Activated T-cell treated with anti-CD3 and anti-CD28 coated beads for 48 hours (primary cell): ENCODE measurements at regions not wholly inside any gene's neighbourhood (a gene's known extent, or its start where the extent isn't known, plus 50 kb on each side); places are given as distances from the start of the nearest gene placed in this dataset.
"Not testable (repeated sequence)": the region's sequence is repeated elsewhere in the genome, so short reads cannot be mapped to it uniquely, and the experiment has no call there.

Source experiments
- DNase-seq: peaks from one replicate; pipeline ENCODE4 v3.0.0-alpha.2; 2020; ENCODE audit warnings: low read depth

- DNase-seq, result no peak
These were observed 97.9 kb upstream of the RGS1 start for GRCh38 chr1:192477630-192478029.

- DNase-seq, result no peak
These were observed 89.7 kb upstream of the RGS1 start for GRCh38 chr1:192485692-192486436.

GRCh38 chr1:192488058-192488457 is 87.5 kb upstream of the RGS1 start:
- no peak for DNase-seq

DNA sequence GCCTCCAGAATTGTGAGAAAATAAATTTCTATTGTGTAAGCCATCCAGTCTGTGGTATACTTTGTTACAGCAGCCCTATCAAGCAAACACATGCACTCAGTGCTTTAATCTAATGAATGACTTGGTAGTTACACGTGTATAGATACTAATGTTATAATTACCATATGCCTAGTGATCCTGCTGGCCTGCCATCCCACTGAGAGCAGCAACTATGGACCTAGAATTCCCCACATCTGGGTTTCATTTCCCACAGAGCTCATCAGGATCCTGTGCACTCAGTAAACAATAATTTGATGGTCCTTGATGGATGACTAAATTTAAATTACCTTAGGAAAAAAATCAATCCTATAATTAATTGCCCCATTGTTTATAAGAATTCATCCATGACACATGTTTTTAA is 86.5 kb upstream of the RGS1 start:
- no peak for DNase-seq

DNA sequence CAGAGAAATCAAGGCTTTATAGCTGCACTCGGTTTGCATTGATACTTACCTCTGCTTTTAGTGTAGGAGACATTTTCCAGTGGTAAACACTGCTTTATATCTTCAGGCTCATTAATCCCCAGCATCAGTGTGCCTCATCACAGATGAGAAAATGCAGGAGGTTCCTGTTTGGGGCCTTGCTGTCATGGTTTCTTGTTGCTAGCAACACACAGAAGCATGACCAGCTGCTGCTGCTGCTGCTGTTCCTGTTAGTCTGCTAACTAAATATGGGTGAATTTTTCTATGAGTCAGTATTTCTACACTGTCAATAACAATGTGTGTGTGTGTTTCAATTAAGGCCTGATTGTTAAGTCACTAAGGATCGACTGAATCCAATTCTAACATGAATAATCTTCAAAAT is 85.8 kb upstream of the RGS1 start:
- DNase-seq, result no peak

DNA sequence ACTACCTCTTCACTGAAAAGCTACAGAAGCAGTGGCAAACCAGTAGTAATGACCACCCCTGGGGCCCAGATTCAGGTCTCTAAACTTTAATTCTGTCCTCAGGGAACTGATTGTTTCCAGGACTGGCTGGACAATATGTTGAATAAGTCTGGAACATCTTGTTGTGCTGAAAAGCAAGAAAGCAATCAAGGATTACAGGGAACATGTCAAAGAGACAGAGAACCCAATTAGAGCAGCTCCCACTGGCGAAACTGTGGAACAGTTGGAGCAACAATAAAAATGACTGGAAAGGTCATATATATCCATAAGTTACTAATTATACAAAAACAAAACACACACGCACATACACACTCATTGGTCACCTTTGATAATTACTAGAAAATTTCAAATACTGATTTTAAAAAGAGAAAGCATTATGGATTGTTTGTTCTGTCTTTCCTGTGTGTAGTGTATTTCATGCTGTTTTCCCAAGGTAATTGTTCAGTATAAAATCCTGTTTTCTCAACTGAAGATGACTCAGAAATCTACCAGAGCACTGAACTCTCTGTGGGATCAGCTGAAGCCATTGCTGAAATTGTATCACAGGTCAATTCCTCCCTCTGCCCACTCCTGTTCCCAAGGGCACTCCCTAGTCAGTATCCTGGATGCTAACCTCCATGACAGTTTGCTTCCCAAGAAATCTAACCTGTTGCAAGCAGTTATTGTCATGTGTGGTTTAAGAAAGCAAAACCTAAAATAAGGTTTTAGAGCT is 83.6 kb upstream of the RGS1 start:
- DNase-seq, result no peak

GRCh38 chr1:192493584-192493983 is 82.0 kb upstream of the RGS1 start:
- DNase-seq, result no peak

- no peak for DNase-seq
These were observed 79.1 kb upstream of the RGS1 start for GRCh38 chr1:192496369-192497056.

GRCh38 chr1:192497214-192497794 is 78.3 kb upstream of the RGS1 start:
- DNase-seq, result no peak

DNA sequence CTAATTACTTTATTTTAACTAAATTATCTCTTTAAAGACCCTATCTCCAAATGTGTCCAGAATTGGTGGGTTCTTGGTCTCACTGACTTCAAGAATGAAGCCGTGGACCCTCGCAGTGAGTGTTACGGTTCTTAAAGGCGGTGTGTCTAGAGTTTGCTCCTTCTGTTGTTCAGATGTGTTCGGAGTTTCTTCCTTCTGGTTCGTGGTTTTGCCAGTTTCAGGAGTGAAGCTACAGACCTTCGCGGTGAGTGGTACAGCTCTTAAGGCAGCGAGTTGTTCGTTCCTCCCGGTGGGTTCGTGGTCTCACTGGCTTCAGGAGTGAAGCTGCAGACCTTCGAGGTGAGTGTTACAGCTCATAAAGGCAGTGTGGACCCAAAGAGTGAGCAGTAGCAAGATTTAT is 77.5 kb upstream of the RGS1 start:
- DNase-seq, result not testable (repeated sequence)

GRCh38 chr1:192499061-192499581 is 76.5 kb upstream of the RGS1 start:
- not testable (repeated sequence) for DNase-seq

- DNase-seq, result not testable (repeated sequence)
These were observed 75.0 kb upstream of the RGS1 start for GRCh38 chr1:192500541-192500940.

DNA sequence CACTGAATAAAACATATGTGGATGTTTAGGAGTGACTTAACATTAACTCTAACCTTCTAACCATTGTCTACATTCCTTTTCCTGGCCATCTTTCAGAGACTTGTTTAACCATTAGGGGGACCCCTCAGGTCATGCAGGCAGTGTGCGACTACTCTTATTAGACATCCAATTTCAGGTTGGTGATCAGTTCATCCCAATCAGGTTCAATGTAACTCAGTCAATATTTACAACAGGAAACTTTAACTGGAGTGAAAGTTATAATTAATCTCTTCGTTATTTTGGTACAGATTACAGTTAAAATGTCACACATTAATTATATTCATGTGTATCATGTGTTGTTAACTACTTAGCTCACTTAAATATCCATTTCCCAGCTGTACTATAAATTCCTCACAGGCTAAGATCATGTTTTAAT is 68.8 kb upstream of the RGS1 start:
- no peak for DNase-seq

DNA sequence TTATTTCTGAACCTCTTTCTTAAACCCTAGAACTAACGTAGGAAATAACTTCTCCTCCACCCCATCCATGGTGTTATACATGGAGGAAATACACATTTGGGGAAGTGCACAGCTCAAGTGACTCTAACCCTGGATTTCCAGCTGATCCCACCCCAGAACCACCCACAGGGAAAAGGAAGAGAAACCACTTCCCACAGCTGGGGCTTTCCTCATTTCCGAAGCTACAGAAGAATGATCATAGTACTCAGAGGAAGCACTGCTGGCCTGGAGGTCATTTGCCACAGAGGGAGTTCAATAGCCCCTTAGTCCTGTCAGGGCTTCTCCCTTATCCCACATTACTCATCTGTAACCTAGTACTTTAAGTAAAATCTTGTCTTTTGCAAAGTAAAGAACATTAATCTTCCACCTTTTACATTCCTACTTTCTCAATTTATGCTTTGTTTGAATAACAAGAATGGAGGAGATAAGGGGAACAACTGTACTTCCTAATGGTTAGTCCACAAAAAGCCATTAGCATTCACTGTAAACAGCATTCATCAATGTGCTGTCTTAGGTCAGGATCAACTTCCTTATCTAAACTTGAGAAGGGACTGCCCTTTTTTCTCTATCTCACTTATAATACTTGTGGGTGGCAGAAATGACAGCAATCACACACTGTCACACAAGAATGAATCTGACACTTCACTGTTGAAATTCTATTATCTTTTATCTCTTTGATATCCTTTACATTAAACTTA is 63.0 kb upstream of the RGS1 start:
- DNase-seq, result no peak

DNA sequence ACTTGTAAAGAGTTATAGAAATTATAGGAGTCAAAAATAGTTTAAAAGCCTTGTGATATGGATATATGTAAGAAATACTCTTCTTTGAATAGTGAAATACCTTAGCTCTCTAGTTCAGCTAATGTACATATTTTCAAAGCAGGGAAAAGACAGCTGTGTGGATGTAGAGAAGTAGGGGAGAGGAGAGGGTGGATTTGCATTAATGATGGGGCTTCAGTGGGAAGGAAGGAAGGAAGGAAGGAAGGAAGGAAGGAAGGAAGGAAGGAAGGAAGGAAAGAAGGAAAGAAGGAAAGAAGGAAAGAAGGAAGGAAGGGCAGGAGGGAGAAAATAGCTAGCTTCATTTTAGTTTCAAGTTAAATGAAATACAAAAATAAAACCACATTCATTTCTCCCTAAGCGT is 62.4 kb upstream of the RGS1 start:
- DNase-seq, result no peak

GRCh38 chr1:192513697-192514096 is 61.9 kb upstream of the RGS1 start:
- no peak for DNase-seq

- DNase-seq, result peak; percentile 11
These were observed 58.7 kb upstream of the RGS1 start for GRCh38 chr1:192516776-192517297.

GRCh38 chr1:192517716-192518355 is 57.7 kb upstream of the RGS1 start:
- DNase-seq, result not testable (repeated sequence)

DNA sequence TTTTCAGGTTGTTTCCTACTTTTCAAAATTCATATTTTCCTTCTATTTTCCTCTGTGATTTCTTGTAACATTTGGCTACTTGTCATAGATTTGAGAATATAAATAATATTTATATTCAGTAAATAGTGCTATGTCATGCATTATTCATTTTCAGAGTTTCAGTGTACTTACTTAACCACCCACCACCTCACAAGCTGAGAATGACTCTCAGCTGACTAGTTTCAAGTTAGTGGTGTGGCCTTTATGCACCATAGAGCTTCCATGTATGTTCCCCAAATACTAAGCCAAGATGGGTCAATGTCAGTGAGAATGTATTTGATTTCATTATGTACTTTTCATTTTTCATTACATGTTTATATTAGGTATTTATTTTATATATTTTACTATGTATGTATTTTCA is 56.9 kb upstream of the RGS1 start:
- no peak for DNase-seq

DNA sequence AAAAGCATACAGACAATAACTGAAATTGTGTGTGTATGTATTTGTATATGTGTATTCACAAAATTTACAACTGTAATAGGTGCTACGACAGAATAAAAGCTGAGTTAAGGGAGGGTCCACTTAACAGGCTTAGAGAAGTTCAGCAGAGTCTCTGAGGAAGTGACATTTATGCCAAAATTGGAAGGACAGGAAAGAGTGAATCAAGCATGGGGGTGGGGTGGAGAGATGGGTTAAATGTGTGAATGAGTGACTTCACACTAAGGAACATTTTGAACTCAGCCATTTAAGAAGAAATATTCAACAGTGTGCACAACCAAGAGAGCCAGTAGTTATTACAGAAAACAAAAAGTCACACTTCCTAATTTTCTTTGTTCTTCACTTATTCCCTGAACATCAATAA is 53.8 kb upstream of the RGS1 start:
- DNase-seq, result no peak

DNA sequence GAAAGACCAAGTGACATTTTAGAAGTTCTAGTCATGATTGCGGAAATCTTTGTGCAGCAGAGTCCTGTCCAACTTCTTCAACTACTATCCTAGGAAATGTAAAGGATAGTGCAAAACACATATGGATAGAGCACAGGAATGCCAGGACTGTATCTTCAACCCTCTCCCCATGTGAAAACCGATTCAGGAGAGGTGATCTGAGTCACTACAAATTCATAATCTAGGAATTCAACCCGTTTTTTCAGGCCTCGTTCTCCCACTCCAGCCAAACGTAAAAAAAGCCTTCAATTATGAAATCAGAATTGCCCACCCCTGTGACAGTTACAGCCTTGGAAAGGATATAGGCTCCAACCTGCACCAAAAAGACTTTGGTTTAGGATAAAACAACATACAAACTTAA is 52.9 kb upstream of the RGS1 start:
- DNase-seq, result no peak
